ENCODE measurements at regions not wholly inside any gene's neighbourhood (a gene's known extent, or its start where the extent isn't known, plus 50 kb on each side); places are given as distances from the start of the nearest gene placed in this dataset.

GRCh38 chr2:118714118-118714517 lies 133.3 kb downstream of the EN1 start:
- ChIA-PET POLR2A (no interaction called here), CTCF (interaction anchor here (1.1 kb wide), 1 partner anchor 141 kb away, joined by 3 read pairs; no protein-coding TSS in a partner anchor)
- no peak for DNase-seq
- Histone ChIP-seq H3K36me3 (replicated peaks in 1 of 2; ENCODE audit: control insufficient read depth in 1 of 2, insufficient read depth in 2 of 2, low read length in 1 of 2) (no peaks in the 10 kb centered on the region), H3K9ac (no peak overlapping the region), H3K9me2 (no peaks in the 10 kb centered on the region), H3K27ac (ENCODE audit: low read depth in 2 of 2, low read length in 1 of 2) (no peak overlapping the region), H3F3A (replicated peaks; ENCODE audit: insufficient read depth) (no peaks in the 10 kb centered on the region), H3K4me3 (ENCODE audit: low read depth in 2 of 2, low read length in 1 of 2) (no peak overlapping the region), H4K20me1 (ENCODE audit: insufficient read depth) (no peaks in the 10 kb centered on the region), H3K4me2 (no peak overlapping the region), H2AFZ (ENCODE audit: low read depth) (no peak overlapping the region), H3K9me3 (no peaks in the 10 kb centered on the region), H3K79me2 (ENCODE audit: insufficient read depth) (no peaks in the 10 kb centered on the region), H3K27me3 (ENCODE audit: insufficient read depth) (peaks cover 6% of the 10 kb centered on the region; the same call in 1 of the 2 replicates), H3K4me1 (ENCODE audit: control insufficient read depth in 1 of 2, insufficient read depth in 2 of 2, low read depth in 1 of 2, low read length in 1 of 2) (no peaks in the 10 kb centered on the region)
- TF ChIP-seq REST (IDR thresholded peaks at IDR 0.05; ENCODE audit: low read depth, low read length) (peak; percentile 70; the same call in 1 of the 2 replicates), USF2 (IDR thresholded peaks at IDR 0.05; ENCODE audit: borderline replicate concordance, low read depth, low read length) (no peak)
- WGBS (ENCODE audit: low lambda C conversion rate): 53% methylated on average over 6 of the region's 6 CpGs

- DNase-seq: no peak
- no peaks in the 10 kb centered on the region for H3K9me2 ChIP-seq
- H4K20me1 ChIP-seq (ENCODE audit: insufficient read depth): no peaks in the 10 kb centered on the region
- 71% methylated on average over 5 of the region's 5 CpGs for WGBS (ENCODE audit: low lambda C conversion rate)
- H2AFZ ChIP-seq (ENCODE audit: low read depth): no peak overlapping the region
- H3K79me2 ChIP-seq (ENCODE audit: insufficient read depth): no peaks in the 10 kb centered on the region
- H3K27ac ChIP-seq (ENCODE audit: low read depth in 2 of 2, low read length in 1 of 2): no peak overlapping the region
- POLR2A ChIA-PET: no interaction called here
- H3K4me3 ChIP-seq (ENCODE audit: low read depth in 2 of 2, low read length in 1 of 2): no peak overlapping the region
- H3K4me2 ChIP-seq: no peak overlapping the region
- no peaks in the 10 kb centered on the region for H3K4me1 ChIP-seq (ENCODE audit: control insufficient read depth in 1 of 2, insufficient read depth in 2 of 2, low read depth in 1 of 2, low read length in 1 of 2)
- no peaks in the 10 kb centered on the region for H3K9me3 ChIP-seq
- no peaks in the 10 kb centered on the region for H3F3A ChIP-seq (replicated peaks; ENCODE audit: insufficient read depth)
- H3K36me3 ChIP-seq (replicated peaks in 1 of 2; ENCODE audit: control insufficient read depth in 1 of 2, insufficient read depth in 2 of 2, low read length in 1 of 2): no peaks in the 10 kb centered on the region
- CTCF ChIA-PET: no interaction called here
- no peaks in the 10 kb centered on the region; the same call in 1 of the 2 replicates for H3K27me3 ChIP-seq (ENCODE audit: insufficient read depth)
- no peak overlapping the region for H3K9ac ChIP-seq
- TF ChIP-seq ZBTB33 (IDR thresholded peaks at IDR 0.05; ENCODE audit: borderline replicate concordance, low read depth) (no peak), USF2 (IDR thresholded peaks at IDR 0.05; ENCODE audit: borderline replicate concordance, low read depth, low read length) (no peak), MAX (IDR thresholded peaks at IDR 0.05; ENCODE audit: low read depth) (no peak), TEAD4 (IDR thresholded peaks at IDR 0.05; ENCODE audit: borderline replicate concordance, insufficient read depth) (no peak), RAD21 (IDR thresholded peaks at IDR 0.05; ENCODE audit: low read length) (no peak), RFX5 (IDR thresholded peaks at IDR 0.05; ENCODE audit: low read length) (no peak), REST (IDR thresholded peaks at IDR 0.05; ENCODE audit: low read depth, low read length) (no peak), GABPA (IDR thresholded peaks at IDR 0.05; ENCODE audit: low read depth) (no peak), CHD2 (IDR thresholded peaks at IDR 0.05; ENCODE audit: low read length, partially characterized antibody) (no peak), GATA2 (CRISPR knock-in tag; IDR thresholded peaks at IDR 0.05) (no peak), EP300 (IDR thresholded peaks at IDR 0.05; ENCODE audit: borderline replicate concordance in 1 of 2, low read depth in 1 of 2, low read length in 1 of 2) (no peak), FOSL2 (IDR thresholded peaks at IDR 0.05; ENCODE audit: borderline replicate concordance, low read depth) (no peak), RXRA (IDR thresholded peaks at IDR 0.05; ENCODE audit: borderline replicate concordance, low read depth) (no peak), NFIC (IDR thresholded peaks at IDR 0.05; ENCODE audit: borderline replicate concordance) (no peak), JUND (IDR thresholded peaks at IDR 0.05) (no peak)
Measured at GRCh38 chr2:118711603-118712002, 135.8 kb downstream of the EN1 start.
